ENCODE measurements at regions not wholly inside any gene's neighbourhood (a gene's known extent, or its start where the extent isn't known, plus 50 kb on each side); places are given as distances from the start of the nearest gene placed in this dataset.
"Not testable (repeated sequence)": the region's sequence is repeated elsewhere in the genome, so short reads cannot be mapped to it uniquely, and the experiment has no call there.

- no peak for DNase-seq (ENCODE audit: low spot score)
These were observed 732.6 kb downstream of the RERGL start for GRCh38 chr12:17357396-17357795.

- DNase-seq (ENCODE audit: low spot score), result no peak
These were observed 737.8 kb downstream of the RERGL start for GRCh38 chr12:17352164-17352563.

GRCh38 chr12:17348311-17348710 lies 741.7 kb downstream of the RERGL start:
- no peak for DNase-seq (ENCODE audit: low spot score)

GRCh38 chr12:17344649-17345048 lies 738.7 kb upstream of the LMO3 start:
- DNase-seq (ENCODE audit: low spot score), result no peak

- no peak for DNase-seq (ENCODE audit: low spot score)
These were observed 736.5 kb upstream of the LMO3 start for GRCh38 chr12:17342381-17342961.

- DNase-seq (ENCODE audit: low spot score), result no peak
These were observed 729.5 kb upstream of the LMO3 start for GRCh38 chr12:17335487-17335886.

- no peak for DNase-seq (ENCODE audit: low spot score)
These were observed 728.8 kb upstream of the LMO3 start for GRCh38 chr12:17334784-17335183.

- DNase-seq (ENCODE audit: low spot score), result no peak
These were observed 727.3 kb upstream of the LMO3 start for GRCh38 chr12:17333287-17333686.

- DNase-seq (ENCODE audit: low spot score), result no peak
These were observed 720.7 kb upstream of the LMO3 start for GRCh38 chr12:17326649-17327048.

- DNase-seq (ENCODE audit: low spot score), result no peak
These were observed 716.1 kb upstream of the LMO3 start for GRCh38 chr12:17322090-17322489.

GRCh38 chr12:17304503-17305347 lies 698.8 kb upstream of the LMO3 start:
- DNase-seq (ENCODE audit: low spot score), result no peak

GRCh38 chr12:17302001-17302400 lies 696.0 kb upstream of the LMO3 start:
- no peak for DNase-seq (ENCODE audit: low spot score)

- DNase-seq (ENCODE audit: low spot score), result no peak
These were observed 695.6 kb upstream of the LMO3 start for GRCh38 chr12:17301544-17301943.

GRCh38 chr12:17296882-17297281 lies 690.9 kb upstream of the LMO3 start:
- no peak for DNase-seq (ENCODE audit: low spot score)

- no peak for DNase-seq (ENCODE audit: low spot score)
These were observed 680.9 kb upstream of the LMO3 start for GRCh38 chr12:17286874-17287273.

- no peak for DNase-seq (ENCODE audit: low spot score)
These were observed 678.9 kb upstream of the LMO3 start for GRCh38 chr12:17284873-17285272.

GRCh38 chr12:17283563-17283962 lies 677.6 kb upstream of the LMO3 start:
- no peak for DNase-seq (ENCODE audit: low spot score)

GRCh38 chr12:17282169-17282568 lies 676.2 kb upstream of the LMO3 start:
- DNase-seq (ENCODE audit: low spot score), result not testable (repeated sequence)

GRCh38 chr12:17278946-17279345 lies 673.0 kb upstream of the LMO3 start:
- DNase-seq (ENCODE audit: low spot score), result no peak

GRCh38 chr12:17276196-17276595 lies 670.2 kb upstream of the LMO3 start:
- DNase-seq (ENCODE audit: low spot score), result no peak

GRCh38 chr12:17266856-17267255 lies 660.9 kb upstream of the LMO3 start:
- no peak for DNase-seq (ENCODE audit: low spot score)

GRCh38 chr12:17264603-17265002 lies 658.6 kb upstream of the LMO3 start:
- no peak for DNase-seq (ENCODE audit: low spot score)

GRCh38 chr12:17239874-17240273 lies 633.9 kb upstream of the LMO3 start:
- no peak for DNase-seq (ENCODE audit: low spot score)

- DNase-seq (ENCODE audit: low spot score), result no peak
These were observed 630.0 kb upstream of the LMO3 start for GRCh38 chr12:17235996-17236395.

Measured in COLO829 (cell line).